GM12878 (cell line): ENCODE measurements at regions not wholly inside any gene's neighbourhood (a gene's known extent, or its start where the extent isn't known, plus 50 kb on each side); places are given as distances from the start of the nearest gene placed in this dataset.

Experiments used
- ATAC-seq: fragments of 200-7000 bp; cut with Tn5 transposase; 3 replicates; pipeline ENCODE4 v1.9.1; 2020; ENCODE audit warnings: mild to moderate bottlenecking, moderate library complexity
- BruUV-seq: library from RNA; stranded (reverse); fragments of 400-500 nt; replicated peaks from 2 replicates; lab custom pipeline; 2021; lab: Mats Ljungman, UMichigan
- CTCF ChIA-PET: fragments of 300-600 bp; sonication (Branson Sonifier 250); formaldehyde crosslinking; extraction: SDS; loops from one replicate; lab custom pipeline; 2021; ENCODE audit warnings: inconsistent platforms; lab: Yijun Ruan, JAX
- POLR2A ChIA-PET: fragments of 350-600 bp; formaldehyde crosslinking; extraction: SDS; loops from one replicate; lab custom pipeline; 2021; ENCODE audit warnings: inconsistent platforms; lab: Charles Lee
- RAD21 ChIA-PET: fragments of 300-600 bp; sonication (Branson Sonifier 250); formaldehyde crosslinking; loops from one replicate; lab custom pipeline; 2023; ENCODE audit warnings: antibody characterized with exemption; ENCODE audit not compliant: unreplicated experiment; lab: Charles Lee
- SMC1A ChIA-PET: fragments of 300-600 bp; sonication (Branson Sonifier 250); formaldehyde crosslinking; loops from one replicate; lab custom pipeline; 2023; ENCODE audit not compliant: unreplicated experiment, uncharacterized antibody; lab: Charles Lee
- DNase-seq: peaks from one replicate; pipeline ENCODE4 v3.0.0-alpha.2; 2011; ENCODE audit warnings: low read depth, low spot score
- FAIRE-seq: peaks from 3 replicates; lab custom pipeline; 2011; peaks lifted over from hg19 to GRCh38; lab: Jason Lieb, UNC
- H2AFZ ChIP-seq: 2 replicates; pipeline ENCODE4 v1.6.0; 2011; ENCODE audit warnings: low read depth, low read length, control low read depth; ENCODE audit not compliant: control insufficient read depth
- H3K27ac ChIP-seq: 2 replicates; pipeline ENCODE4 v1.5.1; 2011; ENCODE audit warnings: control low read depth; ENCODE audit not compliant: control insufficient read depth, insufficient read depth
- H3K27me3 ChIP-seq, 2 experiments: replicated peaks in 1 of 2; 2 replicates each; pipeline versions ENCODE4 v1.6.0 to v1.6.1; 2011; ENCODE audit warnings: low read length in 1 of 2; ENCODE audit not compliant: control insufficient read depth in 2 of 2, insufficient read depth in 2 of 2
- H3K36me3 ChIP-seq, 2 experiments: 2 replicates each; pipeline ENCODE4 v1.5.1; 2011; ENCODE audit warnings: low read length in 1 of 2; ENCODE audit not compliant: control insufficient read depth in 2 of 2, insufficient read depth in 2 of 2
- H3K4me1 ChIP-seq: 2 replicates; pipeline ENCODE4 v1.6.1; 2011; ENCODE audit warnings: mild to moderate bottlenecking, low read length, moderate library complexity, mixed read lengths; ENCODE audit not compliant: control insufficient read depth, insufficient read depth
- H3K4me2 ChIP-seq: 2 replicates; pipeline ENCODE4 v1.6.0; 2011; ENCODE audit warnings: control low read depth; ENCODE audit not compliant: control insufficient read depth, insufficient read depth
- H3K4me3 ChIP-seq: fragments of 200-600 bp; sonication (generic); 2 replicates; pipeline ENCODE4 v1.5.1; 2016
- H3K79me2 ChIP-seq: 2 replicates; pipeline ENCODE4 v1.6.0; 2011; ENCODE audit warnings: low read length; ENCODE audit not compliant: control insufficient read depth, insufficient read depth
- H3K9ac ChIP-seq: 2 replicates; pipeline ENCODE4 v1.8.0; 2011; ENCODE audit warnings: low read length, control low read depth, mixed read lengths; ENCODE audit not compliant: control insufficient read depth, insufficient read depth
- H3K9me3 ChIP-seq: replicated peaks from 3 replicates; pipeline ENCODE4 v1.5.1; 2011; ENCODE audit warnings: mild to moderate bottlenecking, low read length; ENCODE audit not compliant: control insufficient read depth, insufficient read depth
- H4K20me1 ChIP-seq: 2 replicates; pipeline ENCODE4 v1.6.0; 2011; ENCODE audit not compliant: control insufficient read depth, insufficient read depth
- ASH2L ChIP-seq: fragments of 300-600, 200-600 bp; sonication (generic); IDR thresholded peaks from 2 replicates; pipeline ENCODE4 v1.6.1; 2017; ENCODE audit warnings: low read depth, mild to moderate bottlenecking, borderline replicate concordance
- BMI1 ChIP-seq: fragments of 450-650 bp; IDR thresholded peaks from 2 replicates; pipeline ENCODE4 v1.6.1; 2016; ENCODE audit warnings: mild to moderate bottlenecking, moderate library complexity, borderline replicate concordance
- CHD1 ChIP-seq: IDR thresholded peaks from 2 replicates; pipeline ENCODE4 v1.6.1; 2012; ENCODE audit warnings: low read depth, low read length, improper control_type of control experiment
- CREB1 ChIP-seq: IDR thresholded peaks from 2 replicates; pipeline ENCODE4 v1.6.1; 2012; ENCODE audit warnings: low read depth, mild to moderate bottlenecking, inconsistent platforms
- ESRRA ChIP-seq: IDR thresholded peaks from 2 replicates; pipeline ENCODE4 v1.6.1; 2012; ENCODE audit warnings: mild to moderate bottlenecking, low read length, improper control_type of control experiment
- HDGF ChIP-seq: fragments of 450-650 bp; IDR thresholded peaks from 2 replicates; pipeline ENCODE4 v1.6.1; 2016; ENCODE audit warnings: antibody characterized with exemption
- KDM1A ChIP-seq: fragments of 200-600 bp; sonication (generic); IDR thresholded peaks from 2 replicates; pipeline ENCODE4 v1.6.1; 2016; ENCODE audit warnings: borderline replicate concordance
- TCF3 ChIP-seq: IDR thresholded peaks from 2 replicates; pipeline ENCODE4 v1.6.1; 2012; ENCODE audit warnings: low read depth, mild to moderate bottlenecking, low read length, borderline replicate concordance; ENCODE audit not compliant: insufficient read depth
- ZSCAN29 ChIP-seq: fragments of 450-650 bp; IDR thresholded peaks from 2 replicates; pipeline ENCODE4 v1.6.1; 2017; ENCODE audit warnings: mild to moderate bottlenecking, moderate library complexity
- WGBS: methylation state at CpG from one replicate; pipeline ENCODE4 v1.1.6; 2016; ENCODE audit warnings: low lambda C conversion rate; ENCODE audit not compliant: insufficient replicate concordance, insufficient coverage; ENCODE audit errors: missing lambda C conversion rate; 5-methylcytosine and 5-hydroxymethylcytosine counted together
- in situ Hi-C: fragments of 300-500 bp; cut with MboI; formaldehyde crosslinking; loops from 9 replicates; pipeline ENCODE4 v1.14.3; 2018; ENCODE audit warnings: mixed read lengths
- intact Hi-C: fragments of 100-400 bp; cut with micrococcal nuclease; formaldehyde crosslinking; loops from one replicate; pipeline ENCODE4 v1.14.2; 2022; ENCODE audit not compliant: unreplicated experiment

GRCh38 chr7:142503036-142503435 lies 245.2 kb upstream of the PRSS58 start:
- H3K4me2 ChIP-seq = no peak overlapping the region
- RAD21 ChIA-PET = no interaction called here
- no peaks in the 10 kb centered on the region for H3K9me3 ChIP-seq
- H3K36me3 ChIP-seq = no peaks in the 10 kb centered on the region
- no peak for FAIRE-seq
- in situ Hi-C loops (no loop called here), intact Hi-C loops (no loop called here)
- SMC1A ChIA-PET = no interaction called here
- POLR2A ChIA-PET = no interaction called here
- no TSS peak for BruUV-seq
- CTCF ChIA-PET = interaction anchor here (4.2 kb wide), 1 partner anchor 19 kb away, joined by 27 read pairs; no protein-coding TSS in a partner anchor
- H3K27me3 ChIP-seq = peaks cover 0 to 1% of the 10 kb centered on the region in 2 experiments; a peak in 2 of 4 replicates
- no peak overlapping the region for H3K4me3 ChIP-seq
- DNase-seq = no peak
- 47% methylated on average over 6 of the region's 6 CpGs for WGBS
- no peak for ATAC-seq
- H4K20me1 ChIP-seq = no peaks in the 10 kb centered on the region
- no peak overlapping the region for H3K9ac ChIP-seq
- H3K79me2 ChIP-seq = no peaks in the 10 kb centered on the region
- TF ChIP-seq KDM1A (no peak), ESRRA (no peak), TCF3 (no peak)
- no peak overlapping the region for H3K27ac ChIP-seq
- H2AFZ ChIP-seq = no peak overlapping the region
- H3K4me1 ChIP-seq = no peaks in the 10 kb centered on the region

- no peaks in the 10 kb centered on the region for H3K36me3 ChIP-seq
- RAD21 ChIA-PET = no interaction called here
- in situ Hi-C loops = no loop called here
- no TSS peak for BruUV-seq
- H4K20me1 ChIP-seq = no peaks in the 10 kb centered on the region
- H2AFZ ChIP-seq = no peak overlapping the region
- ATAC-seq (no peak), FAIRE-seq (no peak), DNase-seq (no peak)
- H3K27ac ChIP-seq = no peak overlapping the region
- H3K9me3 ChIP-seq = no peaks in the 10 kb centered on the region
- H3K9ac ChIP-seq = no peak overlapping the region
- intact Hi-C loops = no loop called here
- H3K27me3 ChIP-seq = peaks cover 0 to 1% of the 10 kb centered on the region in 2 experiments; a peak in 2 of 4 replicates
- H3K4me2 ChIP-seq = no peak overlapping the region
- CTCF ChIA-PET = interaction anchor here (0.7 to 4.2 kb wide), 8 partner anchors 9 to 33 kb away, joined by 3 to 27 read pairs (median 4); no protein-coding TSS in a partner anchor
- H3K79me2 ChIP-seq = no peaks in the 10 kb centered on the region
- SMC1A ChIA-PET = no interaction called here
- WGBS = 4% methylated on average over 1 of the region's 1 CpG
- TF ChIP-seq BMI1 (no peak), CREB1 (no peak), HDGF (no peak), CHD1 (no peak), ZSCAN29 (no peak), ASH2L (no peak)
- POLR2A ChIA-PET = no interaction called here
- H3K4me1 ChIP-seq = no peaks in the 10 kb centered on the region
- H3K4me3 ChIP-seq = no peak overlapping the region
These were observed 243.6 kb upstream of the PRSS58 start for GRCh38 chr7:142501434-142501833.
